Mammary epithelial cell (primary cell): ENCODE measurements at regions not wholly inside any gene's neighbourhood (a gene's known extent, or its start where the extent isn't known, plus 50 kb on each side); places are given as distances from the start of the nearest gene placed in this dataset.

ENCODE experiments used
- EZH2 ChIP-seq: IDR thresholded peaks from 2 replicates; pipeline ENCODE4 v1.6.1; 2012; ENCODE audit warnings: low read length, inconsistent platforms, borderline replicate concordance
- TF ChIP-seq, protein P1 (sequence below), 2 donors: IDR thresholded peaks in 1 of 2; conservative IDR thresholded peaks in 1 of 2; 2 replicates each; pipeline ENCODE4 v1.5.1; 2011 to 2012; ENCODE audit warnings: inconsistent platforms in 2 of 2, low read length in 2 of 2, mild to moderate bottlenecking in 2 of 2, control low read depth in 1 of 2, low read depth in 1 of 2; ENCODE audit not compliant: insufficient read depth in 1 of 2; ENCODE audit errors: extremely low read depth in 1 of 2

GRCh38 chr1:38530957-38531356 is 328.6 kb downstream of the RRAGC start:
- TF ChIP-seq, protein P1, sequence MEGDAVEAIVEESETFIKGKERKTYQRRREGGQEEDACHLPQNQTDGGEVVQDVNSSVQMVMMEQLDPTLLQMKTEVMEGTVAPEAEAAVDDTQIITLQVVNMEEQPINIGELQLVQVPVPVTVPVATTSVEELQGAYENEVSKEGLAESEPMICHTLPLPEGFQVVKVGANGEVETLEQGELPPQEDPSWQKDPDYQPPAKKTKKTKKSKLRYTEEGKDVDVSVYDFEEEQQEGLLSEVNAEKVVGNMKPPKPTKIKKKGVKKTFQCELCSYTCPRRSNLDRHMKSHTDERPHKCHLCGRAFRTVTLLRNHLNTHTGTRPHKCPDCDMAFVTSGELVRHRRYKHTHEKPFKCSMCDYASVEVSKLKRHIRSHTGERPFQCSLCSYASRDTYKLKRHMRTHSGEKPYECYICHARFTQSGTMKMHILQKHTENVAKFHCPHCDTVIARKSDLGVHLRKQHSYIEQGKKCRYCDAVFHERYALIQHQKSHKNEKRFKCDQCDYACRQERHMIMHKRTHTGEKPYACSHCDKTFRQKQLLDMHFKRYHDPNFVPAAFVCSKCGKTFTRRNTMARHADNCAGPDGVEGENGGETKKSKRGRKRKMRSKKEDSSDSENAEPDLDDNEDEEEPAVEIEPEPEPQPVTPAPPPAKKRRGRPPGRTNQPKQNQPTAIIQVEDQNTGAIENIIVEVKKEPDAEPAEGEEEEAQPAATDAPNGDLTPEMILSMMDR (conservative IDR thresholded peaks at IDR 0.05 in 1 of 2, IDR thresholded peaks at IDR 0.05 in 1 of 2; ENCODE audit: extremely low read depth in 1 of 2, insufficient read depth in 1 of 2, low read depth in 1 of 2, low read length in 2 of 2) = no peak
- TF ChIP-seq EZH2 = no peak
